ENCODE measurements at regions not wholly inside any gene's neighbourhood (a gene's known extent, or its start where the extent isn't known, plus 50 kb on each side); places are given as distances from the start of the nearest gene placed in this dataset.

- TF ChIP-seq CTCF (IDR thresholded peaks at IDR 0.05; ENCODE audit: control extremely low read depth in 1 of 3, insufficient read depth in 1 of 3, low read depth in 1 of 3, low read length in 3 of 3), result no peak
- no peak for TF ChIP-seq RXRA (IDR thresholded peaks at IDR 0.05; ENCODE audit: insufficient read depth, low read depth, low read length)
- no peak for TF ChIP-seq POLR2A (IDR thresholded peaks at IDR 0.05; ENCODE audit: control extremely low read depth in 1 of 2, low read depth in 2 of 2, low read length in 2 of 2)
- no peak for TF ChIP-seq SP2 (IDR thresholded peaks at IDR 0.05; ENCODE audit: low read length)
- TF ChIP-seq EZH2 (IDR thresholded peaks at IDR 0.05; ENCODE audit: low read depth, low read length, severe bottlenecking), result no peak
- no peak for TF ChIP-seq RNF2 (IDR thresholded peaks at IDR 0.05; ENCODE audit: borderline replicate concordance, low read depth, low read length, missing control alignments, poor library complexity, severe bottlenecking)
- TF ChIP-seq TAF1 (IDR thresholded peaks at IDR 0.05; ENCODE audit: low read depth, low read length), result no peak
- TF ChIP-seq RAD21 (IDR thresholded peaks at IDR 0.05 in 1 of 2, conservative IDR thresholded peaks at IDR 0.05 in 1 of 2; ENCODE audit: low read depth in 2 of 2, low read length in 2 of 2), result 0 out of 4 replicates have a peak, but pooled peaks of 1 of the 2 experiments have one; percentile 1
Observed at GRCh38 chr18:39188278-39188677, 1622.7 kb upstream of the CELF4 start.

All from H1 (cell line).